ENCODE measurements at regions not wholly inside any gene's neighbourhood (a gene's known extent, or its start where the extent isn't known, plus 50 kb on each side); places are given as distances from the start of the nearest gene placed in this dataset.

- TF ChIP-seq USF2 (IDR thresholded peaks at IDR 0.05; ENCODE audit: borderline replicate concordance, low read depth, low read length) (no peak), JUND (IDR thresholded peaks at IDR 0.05) (peak; percentile 96), RFX5 (IDR thresholded peaks at IDR 0.05; ENCODE audit: low read length) (no peak), NRF1 (IDR thresholded peaks at IDR 0.05; ENCODE audit: low read depth, low read length) (no peak), SIN3A (IDR thresholded peaks at IDR 0.05; ENCODE audit: borderline replicate concordance, low read depth, low read length) (peak; percentile 41; the same call in 1 of the 2 replicates), TEAD4 (IDR thresholded peaks at IDR 0.05; ENCODE audit: borderline replicate concordance, insufficient read depth) (peak; percentile 94), MEF2A (IDR thresholded peaks at IDR 0.05; ENCODE audit: borderline replicate concordance, low read depth) (no peak; the same call in 1 of the 2 replicates)
- TF ChIP-seq, protein P1, sequence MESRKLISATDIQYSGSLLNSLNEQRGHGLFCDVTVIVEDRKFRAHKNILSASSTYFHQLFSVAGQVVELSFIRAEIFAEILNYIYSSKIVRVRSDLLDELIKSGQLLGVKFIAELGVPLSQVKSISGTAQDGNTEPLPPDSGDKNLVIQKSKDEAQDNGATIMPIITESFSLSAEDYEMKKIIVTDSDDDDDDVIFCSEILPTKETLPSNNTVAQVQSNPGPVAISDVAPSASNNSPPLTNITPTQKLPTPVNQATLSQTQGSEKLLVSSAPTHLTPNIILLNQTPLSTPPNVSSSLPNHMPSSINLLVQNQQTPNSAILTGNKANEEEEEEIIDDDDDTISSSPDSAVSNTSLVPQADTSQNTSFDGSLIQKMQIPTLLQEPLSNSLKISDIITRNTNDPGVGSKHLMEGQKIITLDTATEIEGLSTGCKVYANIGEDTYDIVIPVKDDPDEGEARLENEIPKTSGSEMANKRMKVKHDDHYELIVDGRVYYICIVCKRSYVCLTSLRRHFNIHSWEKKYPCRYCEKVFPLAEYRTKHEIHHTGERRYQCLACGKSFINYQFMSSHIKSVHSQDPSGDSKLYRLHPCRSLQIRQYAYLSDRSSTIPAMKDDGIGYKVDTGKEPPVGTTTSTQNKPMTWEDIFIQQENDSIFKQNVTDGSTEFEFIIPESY (IDR thresholded peaks at IDR 0.05; ENCODE audit: borderline replicate concordance, low read depth): peak; percentile 35; the same call in 1 of the 2 replicates
These were observed 109.8 kb downstream of the HMHB1 start (continued) for GRCh38 chr5:143921525-143922311.

DNA sequence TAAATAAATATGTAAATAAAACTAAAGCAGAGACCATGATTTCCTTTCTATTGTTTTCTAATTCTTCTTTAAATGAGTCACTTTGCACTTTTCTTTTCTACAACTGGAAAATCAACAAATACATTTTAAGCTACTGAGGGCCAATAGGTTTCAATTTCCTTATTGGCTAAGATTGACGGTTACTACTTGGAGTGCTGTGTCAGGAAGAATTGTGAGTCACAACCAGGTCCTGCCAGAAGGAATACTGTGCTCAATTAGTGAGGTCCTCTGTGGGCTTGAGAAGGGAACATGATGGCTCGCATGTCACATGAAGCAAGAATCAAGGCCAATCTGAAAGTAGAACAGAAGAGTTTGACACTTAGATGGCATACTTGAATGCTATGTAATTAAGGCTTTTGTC lies 110.8 kb downstream of the HMHB1 start:
- ChIA-PET POLR2A (no interaction called here), CTCF (no interaction called here)
- H3F3A ChIP-seq (replicated peaks; ENCODE audit: insufficient read depth): peaks cover 30% of the 10 kb centered on the region
- peak overlapping the region; percentile 28; the same call in 1 of the 2 replicates for H3K9ac ChIP-seq
- no peaks in the 10 kb centered on the region for H3K27me3 ChIP-seq (ENCODE audit: insufficient read depth)
- no peak overlapping the region for H3K4me2 ChIP-seq
- peak; percentile 51; the same call in 1 of the 2 replicates for TF ChIP-seq TCF12 (IDR thresholded peaks at IDR 0.05)
- peak in 1 of 2 experiments; percentile 44; a peak in 1 of 4 replicates for TF ChIP-seq EP300 (IDR thresholded peaks at IDR 0.05; ENCODE audit: borderline replicate concordance in 1 of 2, low read depth in 1 of 2, low read length in 1 of 2)
- TF ChIP-seq PBX3 (IDR thresholded peaks at IDR 0.05): peak; percentile 80
- TF ChIP-seq JUND (IDR thresholded peaks at IDR 0.05): peak; percentile 45; the same call in 1 of the 2 replicates
- 0 out of 2 replicates have a peak, but pooled peaks have one; percentile 15 for TF ChIP-seq TEAD4 (IDR thresholded peaks at IDR 0.05; ENCODE audit: borderline replicate concordance, insufficient read depth)
- TF ChIP-seq, protein P2, sequence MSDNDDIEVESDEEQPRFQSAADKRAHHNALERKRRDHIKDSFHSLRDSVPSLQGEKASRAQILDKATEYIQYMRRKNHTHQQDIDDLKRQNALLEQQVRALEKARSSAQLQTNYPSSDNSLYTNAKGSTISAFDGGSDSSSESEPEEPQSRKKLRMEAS (IDR thresholded peaks at IDR 0.05; ENCODE audit: low read depth): peak; percentile 19; the same call in 1 of the 2 replicates
- TF ChIP-seq CHD2 (IDR thresholded peaks at IDR 0.05; ENCODE audit: low read length, partially characterized antibody): no peak
- peak; percentile 56; the same call in 1 of the 2 replicates for TF ChIP-seq FOSL2 (IDR thresholded peaks at IDR 0.05; ENCODE audit: borderline replicate concordance, low read depth)
- peak; percentile 26; the same call in 1 of the 2 replicates for TF ChIP-seq NFIC (IDR thresholded peaks at IDR 0.05; ENCODE audit: borderline replicate concordance)
- TF ChIP-seq FOXM1 (IDR thresholded peaks at IDR 0.05; ENCODE audit: low read depth): no peak
- peak overlapping the region in 1 of 2 experiments; percentile 88; a peak in 2 of 4 replicates for H3K27ac ChIP-seq (ENCODE audit: low read depth in 2 of 2, low read length in 1 of 2)
- no peaks in the 10 kb centered on the region for H3K36me3 ChIP-seq (replicated peaks in 1 of 2; ENCODE audit: control insufficient read depth in 1 of 2, insufficient read depth in 2 of 2, low read length in 1 of 2)
- DNase-seq: no peak
- peaks cover 0 to 32% of the 10 kb centered on the region in 2 experiments; a peak in 3 of 4 replicates for H3K4me1 ChIP-seq (ENCODE audit: control insufficient read depth in 1 of 2, insufficient read depth in 2 of 2, low read depth in 1 of 2, low read length in 1 of 2)
- H3K9me2 ChIP-seq: no peaks in the 10 kb centered on the region
- no peaks in the 10 kb centered on the region for H4K20me1 ChIP-seq (ENCODE audit: insufficient read depth)
- H3K79me2 ChIP-seq (ENCODE audit: insufficient read depth): no peaks in the 10 kb centered on the region
- WGBS (ENCODE audit: low lambda C conversion rate): 36% methylated on average over 2 of the region's 2 CpGs
- H3K4me3 ChIP-seq (ENCODE audit: low read depth in 2 of 2, low read length in 1 of 2): no peak overlapping the region
- peak overlapping the region; percentile 75 for H2AFZ ChIP-seq (ENCODE audit: low read depth)
- no peaks in the 10 kb centered on the region for H3K9me3 ChIP-seq
